GM19239 (cell line): ENCODE measurements at regions not wholly inside any gene's neighbourhood (a gene's known extent, or its start where the extent isn't known, plus 50 kb on each side); places are given as distances from the start of the nearest gene placed in this dataset.
"Not testable (repeated sequence)": the region's sequence is repeated elsewhere in the genome, so short reads cannot be mapped to it uniquely, and the experiment has no call there.

Experiments used
- DNase-seq: peaks from one replicate; pipeline ENCODE4 v3.0.0; 2011; ENCODE audit warnings: low spot score; ENCODE audit not compliant: insufficient read length
- FAIRE-seq: peaks from 2 replicates; lab custom pipeline; 2011; peaks lifted over from hg19 to GRCh38; lab: Jason Lieb, UNC

DNA sequence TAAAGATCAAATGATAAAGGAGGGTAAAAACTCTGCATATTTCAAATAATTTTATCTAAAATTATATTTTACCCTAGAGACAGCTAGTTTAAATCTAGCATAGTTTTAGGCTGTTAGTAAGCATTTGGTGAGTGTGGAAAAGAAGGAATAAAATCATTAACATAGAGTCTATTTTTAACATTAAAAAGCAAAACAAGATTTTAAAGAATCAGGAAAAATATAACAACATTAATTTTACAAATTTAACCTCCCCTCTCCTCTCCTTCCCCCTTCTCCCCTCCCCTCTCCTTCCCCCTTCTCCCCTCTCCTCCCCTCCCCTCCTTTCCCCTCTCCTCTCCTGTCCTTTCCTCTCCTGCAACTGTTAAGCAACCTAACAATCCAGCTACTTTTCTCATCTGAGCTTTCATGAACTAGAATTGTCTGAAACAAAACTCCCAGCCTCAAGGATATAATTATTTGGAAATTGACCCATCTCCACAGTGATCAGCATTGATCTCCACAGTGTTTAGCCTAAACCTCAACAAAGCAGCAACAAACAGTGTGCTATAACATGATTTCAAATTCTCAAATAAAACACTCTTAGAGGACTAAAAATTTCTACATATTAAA, 293.2 kb downstream of the PPP1R3A start:
- DNase-seq (no peak), FAIRE-seq (no peak)

DNA sequence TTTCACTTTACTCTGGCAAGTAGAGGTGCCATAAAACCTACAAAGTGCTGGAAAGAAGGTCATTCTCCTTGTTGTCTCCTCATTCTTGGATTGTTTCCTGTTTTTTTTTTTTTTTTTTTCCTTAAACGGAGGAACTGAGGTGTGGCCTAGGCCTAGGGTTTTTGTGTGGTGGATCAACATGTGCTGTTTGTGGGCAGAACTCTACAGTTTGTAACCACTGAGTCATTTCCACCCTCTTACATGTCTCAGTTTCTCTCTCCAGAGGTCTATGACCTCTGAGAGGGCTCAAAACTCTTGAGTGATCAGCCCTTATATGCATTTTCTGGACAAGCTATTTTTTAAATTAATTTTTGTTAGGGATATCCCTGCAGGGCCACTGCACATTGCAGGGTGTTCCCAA, 296.0 kb downstream of the PPP1R3A start:
- DNase-seq (no peak), FAIRE-seq (no peak)

DNA sequence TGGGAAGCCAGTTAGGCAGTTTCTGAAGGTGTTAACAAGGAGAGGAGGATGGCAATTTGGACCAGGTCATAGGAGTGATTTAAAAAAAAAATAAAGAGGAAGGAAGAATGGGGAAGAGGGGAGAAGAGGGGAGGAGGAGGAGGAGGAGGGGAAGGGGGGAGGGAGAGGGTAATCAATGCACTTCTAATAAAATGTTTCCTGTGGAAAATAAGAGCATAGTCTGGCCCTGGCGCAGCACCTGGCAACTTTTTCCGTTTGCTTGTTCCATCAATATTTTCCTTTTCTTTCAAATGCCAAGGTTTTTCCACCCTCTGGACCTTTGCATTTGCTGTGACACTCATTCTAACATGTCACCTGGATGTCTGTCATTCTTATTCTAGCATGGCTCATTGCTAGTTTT, 308.2 kb downstream of the PPP1R3A start:
- FAIRE-seq, result no peak

DNA sequence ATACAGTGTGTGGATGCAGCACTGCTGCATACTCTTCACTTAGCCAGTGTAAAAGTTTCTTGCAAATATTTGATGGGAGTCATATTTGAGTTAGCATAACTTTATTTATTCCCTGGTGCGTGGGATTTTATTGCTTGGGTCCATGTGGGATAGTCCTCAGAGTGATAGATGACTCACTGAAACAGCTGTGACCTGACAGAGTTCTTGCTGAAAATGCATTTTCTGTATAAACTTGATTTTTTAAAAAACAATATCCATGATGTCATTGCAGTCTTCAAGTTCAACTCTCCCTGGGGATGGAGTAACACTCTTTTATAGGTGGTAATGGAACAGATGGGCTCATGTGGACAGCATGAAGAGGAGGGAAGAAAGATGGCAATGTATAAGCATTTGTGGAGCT, 310.0 kb downstream of the PPP1R3A start:
- FAIRE-seq, result no peak

More for the DNA sequence above, 308.2 kb downstream of the PPP1R3A start:
- no peak for DNase-seq

DNA sequence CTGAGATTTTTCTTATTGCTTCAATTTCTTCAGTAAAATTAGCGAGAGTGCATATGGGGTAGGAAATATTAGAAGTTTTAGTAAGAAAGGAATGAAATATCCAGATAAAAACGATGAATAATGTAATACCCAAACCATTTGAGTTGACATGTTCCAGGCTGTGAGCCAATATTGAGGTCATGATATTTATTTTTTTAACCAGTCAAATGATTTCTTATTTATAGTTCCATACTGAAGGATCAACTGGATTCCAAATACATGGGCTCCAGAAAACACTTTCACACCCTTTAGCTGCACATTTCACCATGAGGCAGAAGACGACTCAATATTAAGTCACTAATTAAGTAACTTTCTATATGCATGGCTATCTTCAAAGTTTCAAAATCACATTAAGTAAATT, 312.5 kb downstream of the PPP1R3A start:
- DNase-seq (no peak), FAIRE-seq (no peak)

More for the DNA sequence above, 310.0 kb downstream of the PPP1R3A start:
- DNase-seq, result no peak

DNA sequence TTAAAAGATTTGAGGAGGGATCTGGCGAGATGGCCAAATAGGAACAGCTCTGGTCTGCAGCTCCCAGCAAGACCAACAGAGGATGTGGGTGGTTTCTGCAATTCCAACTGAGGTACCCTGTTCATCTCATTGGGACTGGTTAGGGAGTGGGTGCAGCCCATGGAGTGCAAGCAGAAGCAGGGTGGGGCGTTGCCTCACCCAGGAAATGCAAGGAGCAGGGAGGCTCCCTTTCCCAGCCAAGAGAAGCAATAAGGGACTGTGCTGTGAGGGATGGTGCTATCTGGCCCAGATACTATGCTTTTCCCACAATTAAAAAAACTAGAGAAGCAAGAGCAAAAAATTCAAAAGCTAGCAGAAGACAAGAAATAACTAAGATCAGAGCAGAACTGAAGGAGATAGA, 318.4 kb downstream of the PPP1R3A start:
- not testable (repeated sequence) for FAIRE-seq, DNase-seq

DNA sequence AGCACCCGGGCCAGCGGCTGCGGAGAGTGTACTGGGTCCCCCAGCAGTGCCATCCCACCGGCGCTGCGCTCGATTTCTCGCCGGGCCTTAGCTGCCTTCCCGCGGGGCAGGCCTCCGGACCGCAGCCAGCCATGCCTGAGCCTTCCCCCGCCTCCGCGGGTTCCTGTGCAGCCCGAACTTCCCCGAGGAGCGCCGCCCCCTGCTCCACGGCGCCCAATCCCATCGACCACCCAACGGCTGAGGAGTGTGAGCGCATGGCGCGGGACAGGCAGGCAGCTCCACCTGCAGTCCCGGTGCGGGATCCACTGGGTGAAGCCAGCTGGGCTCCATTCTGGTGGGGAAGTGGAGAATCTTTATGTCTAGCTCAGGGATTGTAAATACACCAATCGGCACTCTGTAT, 325.4 kb downstream of the PPP1R3A start:
- not testable (repeated sequence) for DNase-seq, FAIRE-seq

DNA sequence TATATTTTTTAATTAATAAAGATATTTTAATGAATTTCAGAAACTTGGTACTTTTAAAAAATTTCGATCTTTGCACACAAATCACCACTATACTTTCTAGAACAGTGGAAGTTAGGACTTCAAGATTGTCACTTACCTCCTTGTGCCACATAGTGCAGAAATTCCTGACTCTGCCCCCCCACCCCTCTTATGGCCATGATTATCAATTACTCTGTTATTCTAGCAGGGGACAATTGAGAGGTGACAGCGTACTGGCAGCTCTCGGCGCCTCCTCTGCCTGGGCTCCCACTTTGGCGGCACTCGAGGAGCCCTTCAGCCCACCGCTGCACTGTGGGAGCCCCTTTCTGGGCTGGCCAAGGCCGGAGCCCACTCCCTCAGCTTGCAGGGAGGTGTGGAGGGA, 325.9 kb downstream of the PPP1R3A start:
- not testable (repeated sequence) for DNase-seq, FAIRE-seq

DNA sequence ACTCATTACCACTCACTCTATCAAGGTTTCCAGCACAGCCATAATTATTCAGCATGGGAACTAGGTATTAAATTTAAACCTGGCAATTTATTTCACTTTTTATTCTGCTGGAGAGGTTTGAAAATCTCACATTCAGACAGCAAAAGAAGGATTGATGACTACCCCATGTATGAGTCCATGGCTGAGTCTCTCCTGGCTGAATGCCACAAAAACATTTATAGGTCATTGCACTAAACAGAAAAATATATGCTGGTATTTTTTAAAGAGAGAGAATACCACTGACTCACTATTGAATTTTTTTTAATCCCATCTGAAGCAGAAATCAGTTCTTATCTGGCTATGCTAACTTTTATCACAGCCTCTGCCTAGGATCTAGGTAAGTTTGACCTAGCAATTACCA, 336.3 kb downstream of the PPP1R3A start:
- DNase-seq (no peak), FAIRE-seq (no peak)

DNA sequence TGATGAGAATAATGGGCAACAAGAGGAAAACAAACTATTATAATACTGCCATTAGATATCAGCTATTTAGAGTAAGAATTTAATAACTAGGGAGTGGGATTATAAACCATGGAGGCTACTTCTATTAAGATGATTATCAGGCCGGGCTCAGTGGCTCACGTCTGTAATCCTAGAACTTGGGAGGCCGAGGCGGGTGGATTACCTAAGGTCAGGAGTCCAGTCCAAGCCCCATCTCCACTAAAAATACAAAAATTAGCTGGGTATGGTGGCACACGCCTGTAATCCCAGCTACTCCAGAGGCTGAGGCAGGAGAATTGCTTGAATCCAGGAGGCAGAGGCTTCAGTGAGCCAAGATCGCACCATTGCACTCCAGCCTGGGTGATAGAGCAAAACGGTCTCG, 355.6 kb downstream of the PPP1R3A start:
- DNase-seq, FAIRE-seq: not testable (repeated sequence)

DNA sequence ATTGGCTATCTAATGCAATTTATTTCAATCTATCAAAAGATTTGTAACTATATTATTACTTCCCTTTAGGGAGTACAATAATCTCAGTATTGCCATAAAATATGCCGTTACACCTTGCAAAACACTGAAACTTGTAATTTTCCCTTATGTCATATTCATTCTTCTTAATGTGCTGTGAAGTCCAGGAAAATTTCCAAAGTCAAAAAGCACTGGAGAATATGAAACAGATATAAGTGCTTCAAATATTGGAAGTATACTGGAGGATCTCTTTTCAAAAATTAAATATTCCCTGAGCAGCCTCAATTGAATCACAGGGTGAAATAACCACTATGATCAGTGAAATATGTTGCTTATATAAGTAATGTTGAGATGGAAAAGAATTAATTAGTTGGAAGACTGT, 356.0 kb downstream of the PPP1R3A start:
- no peak for FAIRE-seq
- DNase-seq, result no peak

DNA sequence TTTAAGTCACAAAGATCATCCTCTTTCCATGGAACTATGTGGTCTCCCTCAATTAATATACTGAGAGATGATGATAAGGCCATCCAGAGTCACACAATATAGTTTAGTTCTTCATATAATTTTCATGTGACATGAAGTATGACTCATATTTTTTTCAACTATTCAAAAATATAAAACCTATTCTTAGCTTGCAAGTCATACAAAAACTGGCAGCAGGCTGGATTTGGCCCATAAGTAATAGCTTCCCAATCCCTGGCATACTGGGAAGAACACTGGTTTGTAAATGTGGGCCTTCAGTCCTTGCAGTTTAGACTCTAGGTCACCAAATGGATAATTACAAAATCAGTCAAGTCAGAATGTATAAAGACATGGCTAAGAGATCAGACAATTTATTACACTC, 356.6 kb downstream of the PPP1R3A start:
- DNase-seq (no peak), FAIRE-seq (no peak)

DNA sequence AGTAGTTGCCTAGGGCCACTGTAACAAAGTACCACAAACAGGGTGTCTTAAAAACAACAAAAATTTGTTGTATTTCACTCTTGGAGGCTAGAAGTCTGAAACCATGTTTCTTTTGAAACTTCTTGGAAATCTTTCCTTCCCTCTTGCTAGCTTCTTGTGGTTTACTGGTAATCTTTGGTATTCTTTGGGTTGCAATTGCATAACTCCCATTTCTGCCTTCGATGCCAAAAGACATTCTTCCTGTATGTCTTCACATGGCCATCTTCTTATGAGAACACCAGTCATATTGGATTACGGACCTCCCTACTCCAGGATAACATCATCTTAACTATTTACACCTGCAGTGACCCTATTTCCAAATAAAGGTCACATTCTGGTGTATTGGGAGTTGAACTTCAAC, 357.4 kb downstream of the PPP1R3A start:
- FAIRE-seq (no peak), DNase-seq (no peak)

DNA sequence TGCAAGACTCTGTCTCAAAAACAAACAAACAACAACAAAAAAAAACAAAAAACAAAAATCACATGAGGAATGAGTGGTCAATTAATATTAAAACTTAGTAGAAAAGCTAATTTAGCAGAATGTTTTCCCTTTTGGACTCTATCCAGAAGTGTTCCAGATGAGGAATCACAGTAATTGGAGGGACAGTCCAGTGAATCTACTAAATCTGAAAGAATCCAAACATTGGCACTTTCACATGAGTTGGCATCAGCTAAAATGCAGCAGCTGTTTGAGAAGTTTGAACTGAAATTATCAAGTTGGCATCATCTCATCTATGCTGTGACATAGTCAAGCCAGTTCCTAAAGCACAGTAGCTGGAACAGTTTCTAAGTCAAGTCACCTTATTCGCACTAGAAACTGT, 367.8 kb downstream of the PPP1R3A start:
- no peak for FAIRE-seq
- no peak for DNase-seq

DNA sequence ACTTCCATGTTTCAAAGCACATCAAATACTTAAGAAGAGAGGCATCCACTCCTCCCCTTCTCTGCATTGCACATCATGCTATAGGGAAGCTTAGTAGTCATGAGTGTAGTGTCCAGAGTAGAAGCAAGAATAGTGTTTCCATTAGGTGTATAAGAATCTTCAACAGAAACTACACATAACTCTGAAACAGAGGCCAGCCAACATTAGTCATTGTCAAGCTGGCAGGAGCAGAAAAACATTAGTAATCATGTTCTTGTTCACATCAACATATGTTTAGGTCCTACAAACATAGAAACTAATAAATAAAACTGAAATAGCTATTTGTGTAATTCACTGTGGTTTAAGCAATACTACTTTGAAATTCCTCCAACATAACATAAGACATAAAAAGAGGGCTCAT, 370.2 kb downstream of the PPP1R3A start:
- FAIRE-seq, result no peak

DNA sequence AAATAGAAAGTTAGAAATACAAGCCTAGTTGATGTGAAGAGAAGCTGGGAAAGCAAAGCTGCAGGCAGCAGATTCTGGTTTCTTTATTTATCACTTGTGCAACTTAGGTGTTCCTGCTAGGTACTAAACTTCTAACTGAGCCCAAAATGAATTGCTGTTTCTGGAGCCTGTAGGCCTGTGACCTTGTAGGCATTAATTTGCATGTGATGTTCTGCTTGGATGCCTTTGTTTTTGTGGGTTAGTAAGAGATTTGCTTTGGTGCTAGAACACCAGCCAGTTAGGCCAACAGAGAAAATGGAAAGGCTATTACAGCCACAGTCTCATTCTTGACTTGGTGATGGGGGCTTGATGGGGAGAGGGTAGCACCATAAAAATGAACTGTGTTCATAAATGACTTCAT, 370.7 kb downstream of the PPP1R3A start:
- FAIRE-seq, result no peak
- no peak for DNase-seq

More for the DNA sequence above, 370.2 kb downstream of the PPP1R3A start:
- DNase-seq, result no peak

DNA sequence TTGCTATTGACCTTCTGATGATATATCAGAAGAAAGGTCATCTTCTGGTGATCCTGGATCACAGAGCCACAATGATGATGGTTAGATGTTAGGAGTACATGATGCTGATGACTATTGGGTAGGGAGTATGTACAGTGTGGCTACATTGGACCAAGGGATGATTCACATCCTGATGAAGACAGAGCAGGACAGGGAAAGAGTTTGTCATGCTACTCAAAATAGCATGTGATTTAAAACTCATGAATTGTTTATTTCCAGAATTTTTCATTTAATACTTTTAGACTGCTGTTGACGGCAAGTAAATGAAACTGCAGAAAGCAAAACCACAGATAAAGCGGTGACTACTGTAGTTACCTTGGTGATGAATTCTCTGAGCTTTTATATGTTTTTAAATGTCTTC, 397.3 kb downstream of the PPP1R3A start:
- FAIRE-seq, result no peak
- DNase-seq, result no peak

DNA sequence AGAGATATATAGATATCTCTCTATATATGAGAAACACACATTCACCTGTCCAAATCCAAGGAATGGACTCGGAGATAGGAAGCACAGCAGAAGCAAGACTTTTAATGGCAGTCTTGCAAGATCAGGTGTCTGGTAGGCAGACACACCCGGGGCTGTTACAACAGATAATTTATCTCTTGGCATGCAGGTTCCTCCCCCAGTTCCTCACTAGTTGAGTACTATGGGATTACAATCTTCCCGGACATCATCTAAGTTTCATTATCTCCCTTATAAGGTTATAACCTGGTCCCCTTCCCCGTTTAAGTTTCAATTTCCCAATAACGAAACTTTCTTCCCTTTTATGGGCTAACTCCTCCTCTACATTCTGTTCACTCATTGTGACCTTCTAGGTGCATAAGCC, 399.3 kb downstream of the PPP1R3A start:
- FAIRE-seq, result no peak
- no peak for DNase-seq

DNA sequence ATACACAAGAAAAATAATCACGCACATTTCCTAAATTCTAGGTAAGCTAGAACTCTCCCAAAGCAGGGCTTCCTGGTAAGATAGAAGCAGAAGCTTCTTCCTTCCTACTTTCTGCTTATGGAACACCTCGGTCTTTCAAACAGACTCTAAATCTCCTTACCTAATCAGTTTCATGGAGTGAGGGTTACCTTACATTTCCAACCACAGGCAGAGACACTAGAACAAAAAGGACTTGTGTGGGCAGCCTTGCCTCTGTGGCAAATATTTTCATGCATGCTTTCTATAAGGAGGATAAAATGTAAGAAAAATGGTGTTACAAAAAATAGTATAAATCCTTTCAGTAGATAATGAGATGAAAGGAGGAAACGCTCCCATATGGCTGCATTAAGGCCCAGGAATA, 386.3 kb upstream of the SMIM30 start:
- FAIRE-seq (no peak), DNase-seq (no peak)

DNA sequence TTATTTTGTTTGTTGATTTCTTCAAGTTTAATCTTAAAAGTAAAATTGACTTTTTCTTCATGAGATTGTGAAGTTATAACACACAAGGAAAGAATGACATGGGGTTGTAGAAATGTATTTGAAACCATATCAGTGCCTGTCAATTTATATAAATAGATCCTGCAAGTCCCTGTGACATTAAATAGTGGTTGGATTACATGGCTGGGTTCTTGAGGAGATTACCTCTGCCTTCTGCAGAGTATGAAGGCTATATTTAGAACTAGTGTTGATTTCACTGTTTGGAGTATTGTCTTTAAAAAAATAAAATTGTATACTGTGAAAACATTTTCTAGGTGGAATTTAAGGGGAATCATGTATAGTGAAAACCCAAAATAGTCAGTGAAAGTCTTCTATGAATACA, 385.8 kb upstream of the SMIM30 start:
- DNase-seq, result no peak
- no peak for FAIRE-seq

DNA sequence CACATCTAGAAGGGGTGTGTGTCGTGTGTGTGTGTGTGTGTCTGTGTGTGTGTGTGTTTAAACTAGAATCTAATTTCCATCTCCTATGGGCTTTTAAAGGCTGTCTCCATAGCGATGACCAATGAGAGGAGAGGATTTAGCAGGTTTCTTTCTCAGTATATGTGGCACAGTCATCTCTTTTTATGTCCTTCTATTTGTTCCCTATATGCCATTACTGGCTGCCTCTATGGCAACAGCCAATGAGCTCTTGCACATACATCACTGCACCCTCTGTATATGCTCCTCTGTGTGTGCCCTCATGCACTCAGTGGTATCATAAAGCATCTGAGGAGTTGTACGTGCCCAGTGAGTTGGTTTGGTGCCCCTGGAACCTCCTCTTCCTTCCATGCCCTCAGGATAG, 378.2 kb upstream of the SMIM30 start:
- not testable (repeated sequence) for FAIRE-seq, DNase-seq

DNA sequence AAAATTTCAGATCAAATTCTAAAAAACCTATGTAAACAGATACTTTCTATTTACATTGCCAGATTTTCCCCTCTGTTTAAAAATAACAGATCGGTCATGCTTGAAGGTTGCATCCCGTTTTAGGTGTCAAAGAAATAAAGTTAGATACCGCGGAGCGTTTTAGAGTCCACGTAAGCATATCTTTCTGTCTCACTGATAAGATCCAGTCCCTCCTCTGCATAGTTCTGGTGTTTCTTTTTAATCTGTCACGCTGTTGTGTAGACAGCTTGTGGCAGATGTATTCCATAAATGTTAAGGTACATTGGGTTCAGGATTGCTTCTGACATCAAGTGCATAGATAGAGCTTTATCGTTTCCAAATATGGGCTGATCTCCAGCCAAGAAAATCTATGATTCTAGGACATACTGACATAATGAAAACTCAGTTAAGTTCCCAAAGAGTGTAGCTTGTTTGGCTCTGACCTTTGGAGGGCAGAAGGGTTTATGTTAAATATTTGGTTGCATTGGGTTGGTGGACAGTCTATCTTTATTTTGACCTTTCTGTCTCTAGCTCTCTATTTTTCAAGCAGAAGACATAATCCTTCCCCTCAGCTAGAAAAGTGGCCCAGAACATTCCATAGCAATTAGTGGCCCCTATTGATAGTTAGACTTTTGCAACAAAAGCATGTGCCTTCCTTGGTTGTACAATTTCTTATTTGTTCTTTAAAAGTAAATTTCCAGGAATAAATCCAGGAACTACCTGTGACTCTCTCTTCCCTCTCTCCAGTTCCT, 376.6 kb upstream of the SMIM30 start:
- FAIRE-seq, DNase-seq: not testable (repeated sequence)
